ENCODE measurements at regions not wholly inside any gene's neighbourhood (a gene's known extent, or its start where the extent isn't known, plus 50 kb on each side); places are given as distances from the start of the nearest gene placed in this dataset.
"Not testable (repeated sequence)": the region's sequence is repeated elsewhere in the genome, so short reads cannot be mapped to it uniquely, and the experiment has no call there.

DNA sequence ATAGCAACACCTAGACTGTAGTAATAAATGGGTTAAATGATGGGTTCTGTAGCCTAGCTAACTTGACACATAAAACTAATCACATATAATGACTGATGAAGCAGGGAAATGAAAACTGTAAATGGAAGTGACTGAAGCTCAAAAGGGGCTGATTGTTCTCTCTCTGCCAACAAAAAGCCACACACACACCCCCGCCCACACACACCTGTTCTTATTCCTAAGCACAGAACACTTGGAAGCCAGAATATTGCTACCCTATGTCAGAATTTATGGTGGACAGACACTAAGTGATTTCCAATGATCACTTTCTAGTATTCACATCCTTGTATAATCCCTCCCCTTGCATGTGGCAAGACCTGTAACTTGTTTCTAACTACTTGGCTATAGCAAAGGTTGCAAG lies 603.5 kb downstream of the UTRN start:
- DNase-seq (ENCODE audit: low spot score) = no peak

GRCh38 chr6:144893680-144894151 lies 608.6 kb downstream of the UTRN start:
- no peak for DNase-seq (ENCODE audit: low spot score)

DNA sequence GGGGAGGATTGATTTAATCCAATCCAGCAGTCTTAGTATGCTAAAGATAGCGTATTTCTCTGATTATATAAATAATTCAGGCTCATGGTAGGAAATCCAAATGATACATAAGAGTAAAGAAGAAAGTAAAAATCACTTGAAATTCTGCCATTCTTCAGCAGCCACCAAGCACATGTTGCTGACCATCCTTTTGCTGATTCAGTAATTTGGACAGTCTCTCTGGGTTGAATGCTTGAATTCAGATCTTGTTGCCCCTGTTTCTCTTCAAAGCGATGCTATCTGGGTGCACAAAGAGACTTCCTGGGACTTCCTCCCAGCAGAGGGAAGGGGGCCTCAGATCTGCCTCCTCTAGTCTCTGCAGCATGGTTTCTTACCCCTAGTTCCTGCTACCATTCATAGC lies 609.1 kb downstream of the UTRN start:
- no peak for DNase-seq (ENCODE audit: low spot score)

- DNase-seq (ENCODE audit: low spot score) = no peak
Observed at GRCh38 chr6:144895313-144896278, 610.5 kb downstream of the UTRN start.

DNA sequence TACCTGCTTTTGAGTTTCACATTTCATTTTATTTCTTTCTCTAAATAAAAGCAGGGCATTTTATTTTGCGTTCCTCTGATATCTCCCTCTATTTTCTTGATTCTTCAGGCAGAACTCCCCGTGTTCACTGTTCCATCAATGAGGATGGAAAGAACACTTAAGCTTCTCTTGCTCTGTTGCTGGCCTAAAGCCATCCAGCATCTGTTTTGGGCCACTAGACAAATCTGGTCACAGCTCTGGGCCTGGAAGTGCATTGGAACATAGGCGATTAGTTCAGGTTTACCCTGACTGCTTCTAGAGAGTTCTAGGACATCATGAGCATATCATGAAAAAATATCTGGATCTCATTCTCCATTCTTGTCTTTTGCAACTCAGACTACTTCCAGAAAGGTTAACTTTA lies 611.2 kb downstream of the UTRN start:
- no peak for DNase-seq (ENCODE audit: low spot score)

GRCh38 chr6:144896871-144897270 lies 611.7 kb downstream of the UTRN start:
- no peak for DNase-seq (ENCODE audit: low spot score)

DNA sequence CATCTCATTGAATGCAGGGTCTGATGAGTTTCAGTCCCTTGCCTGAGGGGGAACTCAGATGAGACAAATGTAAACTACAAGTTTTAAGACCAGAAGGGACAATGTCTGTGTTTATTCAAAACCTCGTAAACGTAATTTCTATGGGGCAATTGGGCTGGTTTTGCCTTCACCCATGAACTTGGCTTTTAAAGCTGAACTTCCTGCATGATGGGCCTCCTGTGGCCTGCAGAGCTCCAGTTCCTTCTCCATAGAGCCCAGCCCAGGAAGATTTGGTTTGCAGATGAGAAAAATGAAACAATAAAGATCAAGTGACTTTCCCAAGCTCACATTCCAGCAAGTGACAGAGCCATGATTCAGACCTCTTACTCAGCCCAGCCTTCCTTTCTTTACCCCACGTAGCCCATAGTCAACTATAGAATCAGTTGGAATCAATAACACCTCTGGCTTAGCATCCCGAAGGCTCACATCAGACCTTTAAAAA lies 612.3 kb downstream of the UTRN start:
- no peak for DNase-seq (ENCODE audit: low spot score)

DNA sequence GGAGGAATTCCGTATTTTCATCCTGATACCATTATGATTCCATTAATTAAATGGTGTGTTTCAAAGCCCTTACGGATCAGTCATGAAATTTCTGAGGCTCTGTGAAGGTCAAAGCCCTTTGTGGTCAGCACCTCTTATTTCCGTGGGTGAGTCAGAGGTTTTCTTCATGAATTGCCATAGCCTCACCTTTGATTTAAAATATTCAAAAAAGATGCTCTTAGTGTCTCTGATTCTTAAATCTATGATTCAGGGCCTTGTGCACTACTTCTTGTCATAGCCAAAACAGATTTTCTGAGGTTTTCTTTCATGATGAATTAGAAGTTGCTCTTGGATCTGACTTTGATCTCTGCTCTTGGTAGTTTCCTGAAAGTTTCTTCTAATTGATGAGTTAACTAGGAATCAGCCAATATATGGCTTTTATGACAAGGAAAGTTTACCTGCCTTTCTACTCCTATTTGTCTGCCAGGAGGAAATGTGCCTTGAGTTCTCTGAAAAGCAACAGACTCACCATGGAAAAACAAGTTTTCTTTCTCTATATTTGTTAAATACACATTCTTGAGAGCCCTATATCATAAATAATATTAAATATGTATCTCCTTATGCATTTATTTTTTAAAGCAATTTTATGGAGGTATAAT lies 613.0 kb downstream of the UTRN start:
- DNase-seq (ENCODE audit: low spot score) = no peak

DNA sequence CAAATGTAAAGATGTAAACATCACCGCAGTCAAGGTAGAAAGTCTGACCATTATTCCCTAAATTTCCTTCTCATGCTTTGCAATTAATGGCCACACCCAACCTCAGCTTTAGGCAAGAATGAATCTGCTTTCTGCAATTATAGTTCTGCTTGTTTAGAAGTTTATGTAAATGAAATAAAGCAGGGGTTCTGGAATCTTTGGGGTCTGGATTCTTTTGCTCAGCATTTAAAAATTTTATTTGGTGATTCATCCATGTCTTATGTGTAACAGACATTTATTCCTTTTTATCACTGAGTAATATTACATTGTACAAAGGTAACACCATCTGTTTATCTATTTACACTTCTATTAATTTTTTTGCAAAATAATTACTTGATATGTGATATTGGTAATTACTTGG lies 613.6 kb downstream of the UTRN start:
- DNase-seq (ENCODE audit: low spot score) = no peak

DNA sequence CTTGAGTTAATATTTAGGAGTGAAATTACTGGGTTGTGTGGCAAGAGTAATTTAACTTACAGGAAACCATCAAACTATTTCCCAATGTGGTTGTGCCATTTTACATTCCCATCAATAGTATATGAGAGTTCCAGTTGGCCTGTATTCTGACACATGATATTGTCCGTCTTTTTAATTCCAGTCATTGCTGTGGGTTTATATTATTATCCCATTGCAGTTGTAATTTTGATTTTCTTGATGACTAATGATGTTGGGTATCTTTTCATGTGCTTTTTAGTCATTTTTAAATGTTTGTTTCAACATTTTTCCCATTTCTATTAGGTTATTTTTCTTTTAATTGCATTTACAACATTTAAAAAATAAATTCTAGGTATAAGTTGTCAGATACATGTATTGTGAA lies 614.0 kb downstream of the UTRN start:
- DNase-seq (ENCODE audit: low spot score) = no peak

DNA sequence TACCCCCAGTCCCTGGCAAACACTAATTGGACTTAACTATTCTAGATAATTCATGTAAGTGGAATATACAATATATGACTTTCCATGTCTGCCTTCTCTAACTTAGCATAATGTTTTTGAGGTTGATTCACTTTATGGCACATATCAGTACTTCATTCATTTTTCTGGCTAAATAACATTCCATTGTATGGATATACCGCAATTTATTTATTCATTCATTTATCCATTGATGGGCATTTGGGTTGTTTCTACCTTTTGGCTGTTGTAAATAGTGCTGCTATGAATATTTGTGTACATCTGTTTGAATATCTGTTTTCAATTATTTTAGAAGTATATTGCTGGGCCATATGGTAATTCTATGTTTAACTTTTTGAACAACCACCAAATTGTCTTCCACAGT lies 616.3 kb downstream of the UTRN start:
- DNase-seq (ENCODE audit: low spot score) = no peak

DNA sequence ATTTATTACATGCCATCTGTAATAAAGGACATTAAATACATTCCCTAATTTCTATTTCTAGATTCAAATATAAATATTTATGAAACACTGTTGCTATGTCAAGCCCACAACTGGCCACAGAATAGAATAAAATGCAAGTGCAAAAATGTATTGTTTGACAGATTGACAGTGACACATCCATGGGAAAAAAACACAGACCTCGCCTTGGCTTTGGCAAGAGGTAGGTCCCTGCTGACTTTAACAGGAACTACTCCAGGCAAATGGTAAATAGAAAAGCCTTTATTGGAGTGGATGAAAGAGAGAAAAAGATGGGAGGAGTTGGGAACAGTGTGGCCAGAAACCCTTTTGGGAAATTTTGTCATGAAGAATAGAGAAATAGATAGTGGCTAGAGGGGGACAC lies 622.9 kb downstream of the UTRN start:
- no peak for DNase-seq (ENCODE audit: low spot score)

GRCh38 chr6:144909753-144910285 lies 624.7 kb downstream of the UTRN start:
- no peak for DNase-seq (ENCODE audit: low spot score)

GRCh38 chr6:144911322-144911721 lies 626.2 kb downstream of the UTRN start:
- no peak for DNase-seq (ENCODE audit: low spot score)

DNA sequence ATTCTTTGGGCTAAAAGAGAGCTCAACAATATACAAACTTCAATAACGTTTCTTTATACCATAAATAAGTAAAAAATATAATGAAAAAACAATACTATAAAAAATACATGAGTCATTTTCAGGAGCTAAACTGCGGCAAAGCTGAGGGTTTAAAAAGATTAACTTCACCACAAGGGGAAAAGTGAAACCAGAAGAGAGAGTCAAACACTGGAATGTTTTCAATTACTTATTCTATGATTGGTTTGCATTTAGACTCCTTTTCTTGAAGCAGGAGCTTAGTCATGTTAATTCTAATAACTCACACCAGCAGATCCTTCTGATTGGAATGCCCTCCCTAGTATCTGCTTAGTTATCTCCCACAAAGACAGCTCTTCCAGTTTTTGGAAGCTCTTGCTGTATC lies 627.3 kb downstream of the UTRN start:
- DNase-seq (ENCODE audit: low spot score) = no peak

GRCh38 chr6:144918073-144918472 lies 632.9 kb downstream of the UTRN start:
- no peak for DNase-seq (ENCODE audit: low spot score)

DNA sequence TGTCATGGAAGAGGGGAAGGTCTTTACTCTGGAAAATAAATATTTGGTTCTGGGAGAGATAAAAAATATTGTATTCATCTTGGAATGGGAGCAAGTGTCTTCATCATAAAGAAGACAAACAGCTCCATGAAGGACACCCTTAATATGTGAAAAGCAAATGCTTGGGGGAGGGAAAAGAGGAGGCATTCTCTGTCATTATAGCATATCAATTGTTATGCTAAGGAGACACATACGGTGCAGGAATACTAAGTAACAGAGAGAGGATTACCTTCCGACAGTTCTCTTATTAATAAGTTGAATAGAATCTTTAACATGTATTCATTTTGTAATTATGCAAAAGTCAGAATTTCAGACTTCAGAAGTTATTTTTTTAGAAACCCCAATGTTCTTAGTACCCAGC lies 634.4 kb downstream of the UTRN start:
- no peak for DNase-seq (ENCODE audit: low spot score)

GRCh38 chr6:144920391-144920961 lies 635.3 kb downstream of the UTRN start:
- no peak for DNase-seq (ENCODE audit: low spot score)

GRCh38 chr6:144921206-144921975 lies 636.3 kb downstream of the UTRN start:
- DNase-seq (ENCODE audit: low spot score) = no peak

GRCh38 chr6:144922120-144922722 lies 637.1 kb downstream of the UTRN start:
- DNase-seq (ENCODE audit: low spot score) = no peak

GRCh38 chr6:144922771-144923490 lies 637.8 kb downstream of the UTRN start:
- not testable (repeated sequence) for DNase-seq (ENCODE audit: low spot score)

Data from germinal center (tissue), 1 donor.